Motor neuron (in vitro differentiated cells): ENCODE measurements at regions not wholly inside any gene's neighbourhood (a gene's known extent, or its start where the extent isn't known, plus 50 kb on each side); places are given as distances from the start of the nearest gene placed in this dataset.

Experiments used
- ATAC-seq, 8 experiments: fragments of 200-7000 bp; cut with Tn5 transposase; replicated peaks in 6 of 8; 2 replicates each; pipeline ENCODE4 v1.8.0; 2021; ENCODE audit warnings: mild to moderate bottlenecking in 8 of 8, moderate library complexity in 8 of 8
- H3K27ac ChIP-seq, 2 donors: fragments of 250-450 bp; sonication (Bioruptor Pico); 2 replicates each; pipeline ENCODE4 v1.9.0; 2021; ENCODE audit warnings: antibody characterized with exemption in 2 of 2, mild to moderate bottlenecking in 2 of 2, moderate library complexity in 1 of 2
- H3K4me1 ChIP-seq, 2 donors: fragments of 250-450 bp; sonication (Bioruptor Pico); replicated peaks in 1 of 2; 2 replicates each; pipeline ENCODE4 v1.6.1; 2021; ENCODE audit warnings: antibody characterized with exemption in 2 of 2, mild to moderate bottlenecking in 2 of 2, moderate library complexity in 1 of 2
- H3K4me3 ChIP-seq, 5 donors: fragments of 250-450 bp; sonication (Bioruptor Pico); 2 replicates each; pipeline ENCODE4 v1.9.0; 2021; ENCODE audit warnings: antibody characterized with exemption in 5 of 5, mild to moderate bottlenecking in 5 of 5, moderate library complexity in 4 of 5
- WGBS, 10 experiments: fragments of 450-650 bp; shearing (Covaris generic); methylation state at CpG; one replicate each; pipeline ENCODE4 v1.0.0; 2022; 5-methylcytosine and 5-hydroxymethylcytosine counted together
- in situ Hi-C, 9 experiments: fragments of 400-800 bp; cut with MboI; loops; one replicate each; pipeline ENCODE4 v1.15.0; 2021; ENCODE audit warnings: low sequenced_read_pairs in 9 of 9, low pct_unique_long_range_greater_than_20kb in 2 of 9; ENCODE audit not compliant: unreplicated experiment in 9 of 9

DNA sequence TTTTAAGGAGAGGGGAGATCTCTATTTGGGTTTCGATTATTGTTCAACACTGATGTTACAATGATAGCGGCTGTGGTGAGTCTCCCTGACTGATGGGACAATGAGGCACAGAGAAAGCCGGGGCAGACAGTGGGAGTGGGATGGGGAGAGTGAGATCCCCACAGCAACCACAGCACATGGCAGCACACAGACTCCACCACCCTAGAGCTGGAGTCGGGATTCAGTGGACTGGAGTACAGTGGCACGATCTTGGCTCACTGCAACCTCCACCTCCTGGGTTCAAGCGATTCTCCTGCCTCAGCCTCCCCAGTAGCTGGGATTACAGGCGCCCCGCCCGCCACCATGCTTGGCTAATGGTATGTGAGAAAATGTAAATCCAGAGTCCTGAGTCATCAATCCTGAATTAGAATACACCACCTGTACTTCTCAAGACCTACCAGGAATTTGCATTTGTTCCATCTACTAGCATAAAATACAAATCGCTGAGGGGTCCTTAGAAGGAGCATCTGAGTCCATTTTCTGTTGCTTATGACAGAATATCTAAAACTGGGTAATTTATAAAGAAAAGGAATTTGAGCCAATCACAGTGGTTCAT is 125.8 kb downstream of the TOMM20 start:
- 84 to 100% (median 93%) methylated on average over 1 to 9 of the region's 10 CpGs for WGBS, 10 experiments
- no peak overlapping the region for H3K27ac ChIP-seq
- peak in 1 of 8 experiments; percentile 56 for ATAC-seq
- no peak overlapping the region for H3K4me3 ChIP-seq
- in situ Hi-C loops: no loop called here
- H3K4me1 ChIP-seq: peaks cover under 1 to 7% of the 10 kb centered on the region in 2 donors

DNA sequence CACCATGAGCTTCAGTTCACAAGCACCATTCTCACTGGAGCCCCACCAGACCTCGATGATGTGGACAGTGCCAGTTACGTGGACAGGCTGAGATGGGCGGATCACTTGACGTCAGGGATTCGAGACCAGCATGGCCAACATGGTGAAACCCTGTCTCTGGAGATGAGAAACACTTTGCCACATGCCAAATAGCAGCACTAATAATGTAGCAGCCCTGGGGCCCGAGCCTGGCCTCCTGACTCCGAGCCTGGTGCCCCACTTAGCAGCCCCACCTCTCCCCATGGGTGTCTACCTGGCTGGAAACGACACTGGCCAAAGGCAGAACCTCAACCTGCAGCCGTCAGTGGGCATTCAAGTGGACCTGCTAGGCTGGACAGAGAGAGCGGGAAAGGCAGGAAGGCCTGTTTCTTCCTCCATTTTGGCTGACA is 129.1 kb downstream of the TOMM20 start:
- no peak overlapping the region for H3K4me3 ChIP-seq
- 83 to 100% (median 97%) methylated on average over 1 to 6 of the region's 10 CpGs; no CpG with 5 or more reads in 5 of the 10 experiments for WGBS, 10 experiments
- H3K4me1 ChIP-seq: peaks cover 3 to 14% of the 10 kb centered on the region in 2 donors
- in situ Hi-C loops: no loop called here
- ATAC-seq: no peak
- no peak overlapping the region for H3K27ac ChIP-seq

DNA sequence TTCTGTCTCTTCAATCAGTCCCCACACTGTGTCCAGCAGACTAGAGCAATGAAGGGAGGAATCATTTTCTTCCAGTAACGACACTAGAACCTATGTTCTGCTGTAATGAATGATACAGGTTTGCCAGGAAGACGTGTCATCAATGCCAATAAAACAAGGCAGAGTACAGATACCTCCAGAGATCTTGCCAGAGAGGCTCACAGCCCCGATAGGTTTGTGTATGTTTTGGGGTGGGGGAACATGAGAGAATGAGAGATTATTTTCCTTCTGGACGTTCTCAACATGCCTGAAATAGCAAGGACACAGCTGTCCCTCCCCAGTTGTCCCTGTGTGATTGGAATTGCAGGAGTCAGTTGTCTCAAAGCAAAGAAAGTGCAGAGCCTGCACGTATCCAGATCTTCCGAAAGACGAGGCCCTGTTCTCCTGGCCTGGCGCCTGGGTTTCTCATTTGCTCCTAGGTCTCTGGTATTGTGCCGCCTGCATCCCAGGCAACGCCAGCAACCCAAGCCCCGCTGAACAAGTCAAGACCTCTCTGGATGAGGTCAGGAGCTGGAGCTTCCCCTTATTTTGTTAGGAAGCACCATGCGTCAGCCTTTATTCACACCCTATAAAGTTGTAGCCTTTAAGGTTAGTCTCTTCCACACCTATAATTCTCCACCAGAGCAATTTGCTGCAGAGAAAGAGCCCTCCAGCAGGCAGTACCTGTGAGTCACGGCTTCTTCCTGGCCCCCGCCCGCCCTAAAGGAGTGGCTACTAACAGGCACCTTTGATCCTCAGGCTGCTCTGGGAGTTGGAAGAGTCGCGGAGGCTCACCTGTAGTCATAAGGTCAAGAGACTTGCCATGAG is 130.5 kb downstream of the TOMM20 start:
- in situ Hi-C loops: no loop called here
- no peak overlapping the region for H3K4me3 ChIP-seq
- H3K4me1 ChIP-seq: peaks cover 3 to 14% of the 10 kb centered on the region in 2 donors
- H3K27ac ChIP-seq: no peak overlapping the region
- ATAC-seq: peak in 7 of 8 experiments; percentile 15 to 45 (median 27)
- WGBS, 10 experiments: 10 to 97% (median 85%) methylated on average over 2 to 15 of the region's 17 CpGs; no CpG with 5 or more reads in 1 of the 10 experiments

DNA sequence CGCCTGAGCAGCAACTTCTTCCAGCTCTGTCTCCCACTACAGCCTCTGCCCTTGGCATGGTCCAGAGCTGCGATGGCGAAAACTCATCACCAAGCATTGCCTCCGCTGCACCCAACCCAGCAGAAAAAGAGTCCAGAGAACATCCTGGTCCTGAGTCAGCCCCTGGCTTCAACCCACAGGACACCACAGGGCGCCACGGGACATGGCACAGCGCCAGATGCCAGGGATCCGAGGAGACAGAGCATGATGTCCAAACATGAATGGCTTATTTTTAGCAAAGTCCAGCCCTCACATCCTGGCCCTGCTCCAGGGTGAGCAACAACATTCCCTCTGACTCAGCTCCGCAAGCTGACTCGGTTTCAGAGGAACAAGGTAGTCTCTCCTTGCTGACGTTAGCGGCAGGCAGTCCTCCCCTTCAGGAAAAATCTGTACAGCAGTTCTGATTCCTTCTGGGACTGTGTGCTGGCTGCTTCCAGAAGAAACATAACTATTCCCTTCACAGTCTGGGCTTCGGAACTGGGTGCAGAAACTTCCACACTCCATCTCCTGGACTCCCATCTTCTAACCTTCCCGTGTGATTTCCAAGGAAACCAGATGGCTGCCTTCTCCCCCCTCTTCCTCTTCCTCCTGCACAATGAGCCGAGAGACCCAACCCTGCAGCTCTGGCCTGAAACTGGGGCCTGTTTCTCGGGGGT is 131.3 kb downstream of the TOMM20 start:
- H3K4me3 ChIP-seq: no peak overlapping the region
- 5 to 100% (median 88%) methylated on average over 2 to 16 of the region's 16 CpGs; no CpG with 5 or more reads in 3 of the 10 experiments for WGBS, 10 experiments
- H3K27ac ChIP-seq: no peak overlapping the region
- in situ Hi-C loops: no loop called here
- ATAC-seq: peak; percentile 87 to 96 (median 93)
- peaks cover 3 to 14% of the 10 kb centered on the region in 2 donors for H3K4me1 ChIP-seq

DNA sequence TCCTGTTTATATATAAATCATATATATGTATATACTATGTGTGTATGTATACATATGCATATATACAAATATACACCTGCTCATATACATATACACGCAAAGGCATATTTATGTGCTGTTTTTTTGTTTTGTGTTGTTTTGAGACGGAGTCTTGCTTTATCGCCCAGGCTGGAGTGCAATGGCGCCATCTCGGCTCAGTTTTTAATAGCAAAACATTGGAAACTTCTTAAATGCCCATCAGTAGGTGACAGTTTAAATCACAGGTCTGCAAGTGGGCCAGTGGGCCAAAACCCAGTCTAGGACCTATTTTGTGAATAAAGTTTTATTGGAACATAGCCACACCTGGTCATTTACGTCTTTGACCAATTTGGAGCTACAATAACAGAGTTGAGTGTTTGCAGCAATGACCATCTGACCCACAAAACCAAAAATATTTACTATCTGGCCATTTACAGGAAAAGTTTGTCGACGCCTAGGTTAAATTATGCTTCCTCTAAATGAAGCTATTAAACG is 132.3 kb downstream of the TOMM20 start:
- 10 to 98% (median 92%) methylated on average over 2 to 9 of the region's 9 CpGs; no CpG with 5 or more reads in 1 of the 10 experiments for WGBS, 10 experiments
- H3K4me1 ChIP-seq: peaks cover 3 to 14% of the 10 kb centered on the region in 2 donors
- in situ Hi-C loops: no loop called here
- no peak for ATAC-seq
- H3K27ac ChIP-seq: no peak overlapping the region
- no peak overlapping the region for H3K4me3 ChIP-seq

DNA sequence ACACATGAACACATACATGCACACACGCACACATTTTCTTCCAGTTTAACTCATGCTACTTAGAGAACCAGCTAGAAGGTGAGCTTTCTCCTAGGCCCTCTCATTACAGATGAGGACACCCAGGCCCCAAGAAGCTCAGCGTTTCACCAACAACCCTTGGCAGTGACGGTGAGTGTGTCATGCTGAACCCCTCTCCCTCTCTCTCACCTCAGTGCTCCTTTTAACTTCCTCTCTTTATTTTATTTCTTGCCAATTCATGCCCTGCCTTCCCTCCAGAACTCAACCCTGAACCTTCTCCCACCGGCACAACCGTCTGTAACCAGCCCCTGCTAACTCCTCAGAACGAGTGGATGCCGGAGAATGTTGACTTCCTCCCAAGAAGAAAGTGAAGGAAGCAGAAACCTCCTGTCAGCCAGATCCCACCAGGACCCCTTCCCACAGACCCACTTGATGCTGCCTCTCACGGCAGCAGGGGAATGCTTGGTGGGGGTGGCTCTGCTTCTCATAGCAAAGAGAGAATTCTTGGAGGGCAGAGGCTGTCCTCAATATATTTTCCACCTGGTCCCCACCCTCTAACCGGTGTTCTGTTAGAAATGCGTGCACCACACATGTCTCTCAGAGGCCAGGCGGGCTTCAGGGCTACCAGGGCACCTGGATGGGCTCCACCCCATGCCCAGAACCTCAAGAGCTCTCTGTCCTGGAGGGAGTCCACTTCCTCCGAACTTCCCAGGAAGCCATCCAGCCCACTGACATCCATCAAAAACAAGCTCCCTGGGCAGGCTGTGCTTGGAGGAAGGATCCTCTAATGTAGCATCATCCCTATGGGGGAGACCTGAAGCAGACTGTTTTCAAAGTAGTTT is 134.0 kb downstream of the TOMM20 start:
- ATAC-seq: no peak
- Histone ChIP-seq H3K4me1 (peaks cover 3 to 14% of the 10 kb centered on the region in 2 donors), H3K4me3 (no peak overlapping the region), H3K27ac (no peak overlapping the region)
- in situ Hi-C loops: no loop called here
- 50 to 100% (median 85%) methylated on average over 1 to 10 of the region's 12 CpGs; no CpG with 5 or more reads in 1 of the 10 experiments for WGBS, 10 experiments

DNA sequence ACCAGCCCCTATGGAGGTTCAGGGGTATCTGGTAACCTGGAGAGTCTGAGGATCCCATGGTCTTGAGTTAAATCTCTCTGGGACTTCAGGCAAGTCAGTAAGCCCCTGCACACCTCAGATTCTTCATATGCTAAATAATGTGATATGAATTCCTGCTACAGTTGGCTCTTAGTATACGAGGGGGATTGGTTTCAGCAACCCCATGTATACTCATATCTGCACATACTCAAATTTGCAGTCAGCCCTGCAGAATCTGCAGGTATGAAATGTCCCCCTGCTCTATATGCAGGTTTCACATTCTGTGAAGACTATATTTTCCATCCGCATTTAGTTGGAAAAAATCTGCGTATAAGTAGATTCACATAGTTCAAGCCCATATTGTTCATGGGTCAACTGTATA is 136.6 kb downstream of the TOMM20 start:
- Histone ChIP-seq H3K27ac (no peak overlapping the region), H3K4me3 (no peak overlapping the region), H3K4me1 (peaks cover 8 to 16% of the 10 kb centered on the region in 2 donors)
- in situ Hi-C loops: no loop called here
- no peak for ATAC-seq
- WGBS, 10 experiments: 73 to 100% (median 96%) methylated on average over 1 to 3 of the region's 3 CpGs; no CpG with 5 or more reads in 2 of the 10 experiments

DNA sequence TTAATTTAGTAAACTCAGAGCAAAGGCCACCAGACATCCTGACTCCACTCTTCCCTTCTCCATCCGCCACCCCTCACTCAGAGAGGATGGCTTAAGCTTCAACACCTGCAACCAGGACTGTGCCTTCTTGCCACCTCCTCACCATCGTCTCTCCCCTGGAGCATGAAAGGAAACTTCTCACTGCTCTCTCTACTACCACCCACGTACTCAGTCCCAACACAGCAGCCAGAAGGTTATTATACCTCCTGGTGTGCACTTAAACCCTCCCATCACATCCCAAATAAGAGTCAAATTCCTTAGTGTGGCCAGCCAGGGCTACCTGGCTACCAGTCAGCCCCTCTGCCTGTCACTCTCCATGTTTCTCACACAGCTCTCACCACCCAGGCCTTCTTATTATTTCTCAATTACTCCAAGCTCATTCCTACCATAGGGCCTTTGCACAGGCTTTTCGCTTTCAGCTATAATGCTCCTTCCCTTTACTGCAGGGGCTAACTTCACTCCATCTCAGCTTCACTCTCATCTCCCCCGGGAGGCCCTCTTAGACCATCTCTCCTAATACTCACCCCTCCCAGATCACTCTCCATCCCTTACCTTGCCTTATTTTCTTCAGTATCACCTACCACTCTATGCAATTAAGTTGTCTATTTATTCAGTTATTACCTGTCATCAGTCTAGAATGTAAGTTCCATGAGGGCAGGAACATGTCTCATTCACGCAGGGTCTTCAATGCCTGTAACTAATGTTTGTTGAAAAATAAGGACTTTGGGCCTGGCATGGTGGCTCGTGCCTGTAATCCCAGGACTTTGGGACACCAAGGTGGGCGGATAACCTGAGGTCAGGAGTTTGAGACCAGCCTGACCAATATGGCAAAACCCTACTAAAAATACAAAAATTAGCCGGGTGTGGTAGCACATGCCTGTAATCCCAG is 137.5 kb downstream of the TOMM20 start:
- Histone ChIP-seq H3K27ac (no peak overlapping the region), H3K4me3 (no peak overlapping the region), H3K4me1 (peaks cover 13 to 24% of the 10 kb centered on the region in 2 donors)
- 83 to 100% (median 95%) methylated on average over 1 to 8 of the region's 9 CpGs for WGBS, 10 experiments
- ATAC-seq: no peak
- in situ Hi-C loops: no loop called here

DNA sequence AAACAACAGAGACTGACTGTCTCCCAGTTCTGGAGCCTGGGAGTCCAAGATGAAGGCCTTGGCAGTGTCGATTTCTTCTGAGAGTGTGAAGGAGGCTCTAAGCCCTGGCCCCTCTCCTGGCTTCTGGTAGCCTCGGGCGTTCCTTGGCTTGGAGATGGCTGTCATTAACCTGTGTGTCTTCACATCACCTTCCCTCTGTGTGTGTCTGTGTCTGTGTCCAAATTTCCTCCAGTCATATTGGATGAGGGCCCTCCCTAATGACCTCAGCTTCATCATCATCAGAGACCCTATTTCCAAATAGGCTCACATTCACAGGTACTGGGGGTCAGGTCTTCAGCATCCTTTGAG is 138.3 kb downstream of the TOMM20 start:
- no peak for ATAC-seq
- Histone ChIP-seq H3K4me1 (peaks cover 13 to 27% of the 10 kb centered on the region in 2 donors), H3K27ac (no peak overlapping the region), H3K4me3 (no peak overlapping the region)
- 0 to 84% (median 70%) methylated on average over 1 to 3 of the region's 3 CpGs; no CpG with 5 or more reads in 3 of the 10 experiments for WGBS, 10 experiments
- in situ Hi-C loops: no loop called here

DNA sequence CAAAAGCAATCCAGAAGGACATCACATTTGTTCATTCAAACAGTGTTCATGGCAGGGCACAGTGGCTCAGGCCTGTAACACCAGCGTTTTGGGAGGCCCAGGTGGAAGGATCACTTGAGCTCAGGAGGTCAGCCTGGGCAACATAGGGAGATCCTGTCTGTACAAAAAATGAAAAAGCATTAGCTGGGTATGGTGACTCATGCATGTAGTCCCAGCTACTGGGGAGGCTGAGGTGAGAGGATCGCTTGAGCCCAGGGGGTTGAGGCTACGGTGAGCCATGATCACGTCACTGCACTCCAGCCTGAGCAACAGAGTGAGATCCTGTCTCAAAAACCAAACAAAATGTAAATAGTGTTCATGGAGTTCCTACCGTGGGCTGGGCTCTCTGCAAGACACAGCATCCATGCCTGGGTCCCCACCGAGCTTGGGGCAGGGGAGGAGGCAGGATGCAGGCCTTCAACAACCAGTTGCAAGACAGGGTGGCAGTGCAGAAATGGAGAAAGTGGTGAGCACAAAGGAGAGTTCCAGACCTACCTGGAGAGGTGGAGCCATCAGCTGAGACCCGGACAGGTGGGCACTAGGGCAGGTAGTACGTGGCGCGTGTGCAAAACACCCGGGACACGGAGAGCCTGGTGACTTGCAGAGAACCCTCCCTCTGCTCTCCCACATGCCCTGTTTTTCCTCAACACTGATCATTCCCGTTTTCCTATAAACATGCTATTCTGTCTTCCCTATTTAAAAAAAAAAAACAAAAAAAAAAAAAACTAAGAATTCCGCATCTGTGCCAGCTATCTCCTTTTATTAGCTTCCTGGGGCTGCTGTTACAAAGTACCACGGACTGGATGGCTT is 138.9 kb downstream of the TOMM20 start:
- in situ Hi-C loops: no loop called here
- WGBS, 10 experiments: 30 to 96% (median 82%) methylated on average over 2 to 15 of the region's 15 CpGs
- Histone ChIP-seq H3K27ac (no peak overlapping the region), H3K4me3 (no peak overlapping the region), H3K4me1 (peaks cover 13 to 30% of the 10 kb centered on the region in 2 donors)
- no peak for ATAC-seq

DNA sequence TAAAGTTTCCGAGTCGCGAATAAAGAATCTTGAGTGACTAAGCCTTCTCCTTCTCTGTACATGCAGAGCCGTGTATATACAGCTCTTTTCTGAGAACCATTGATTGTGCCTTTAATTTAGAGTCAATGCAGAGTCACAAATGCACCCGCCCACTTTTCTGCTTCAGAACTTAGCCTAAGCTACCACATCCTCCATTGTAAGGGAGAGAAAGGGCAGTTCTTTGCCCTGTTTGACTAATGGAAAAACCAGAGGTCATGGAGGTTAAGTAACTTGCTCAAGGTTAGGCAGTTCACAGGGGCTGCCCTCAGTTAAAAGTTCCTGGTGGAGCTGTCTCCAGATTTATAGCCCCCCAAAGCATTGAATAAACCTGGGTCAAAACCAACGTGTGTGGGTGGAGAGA is 139.6 kb downstream of the TOMM20 start:
- Histone ChIP-seq H3K4me1 (peaks cover 19 to 36% of the 10 kb centered on the region in 2 donors), H3K4me3 (no peak overlapping the region), H3K27ac (no peak overlapping the region)
- 33 to 88% (median 46%) methylated on average over 2 to 6 of the region's 6 CpGs for WGBS, 10 experiments
- peak in 1 of 8 experiments; percentile 31 for ATAC-seq
- in situ Hi-C loops: no loop called here
